Karpas-422 (cell line): ENCODE measurements at regions not wholly inside any gene's neighbourhood (a gene's known extent, or its start where the extent isn't known, plus 50 kb on each side); places are given as distances from the start of the nearest gene placed in this dataset.

ENCODE experiments used
- DNase-seq: peaks from one replicate; pipeline ENCODE4 v3.0.0-alpha.2; 2015
- H2AFZ ChIP-seq: fragments of 200-600 bp; sonication (generic); 2 replicates; pipeline ENCODE4 v1.6.1; 2014; ENCODE audit warnings: antibody characterized with exemption, low read length, mixed read lengths
- H3K27ac ChIP-seq: fragments of 200-600 bp; sonication (generic); 2 replicates; pipeline ENCODE4 v1.5.1; 2014; ENCODE audit warnings: mild to moderate bottlenecking, low read length, moderate library complexity
- H3K27me3 ChIP-seq: fragments of 200-600 bp; sonication (generic); 2 replicates; pipeline ENCODE4 v1.6.1; 2014; ENCODE audit warnings: low read length, mixed read lengths
- H3K36me3 ChIP-seq: fragments of 200-600 bp; sonication (generic); 2 replicates; pipeline ENCODE4 v1.6.1; 2014; ENCODE audit warnings: low read length, mixed read lengths; ENCODE audit not compliant: insufficient read depth
- H3K4me1 ChIP-seq: fragments of 200-600 bp; sonication (generic); 2 replicates; pipeline ENCODE4 v1.6.1; 2014; ENCODE audit warnings: mild to moderate bottlenecking, low read length, mixed read lengths
- H3K4me2 ChIP-seq: fragments of 200-600 bp; sonication (generic); 2 replicates; pipeline ENCODE4 v1.6.1; 2014; ENCODE audit warnings: low read length, low read depth, mild to moderate bottlenecking; ENCODE audit not compliant: poor library complexity, severe bottlenecking
- H3K4me3 ChIP-seq: fragments of 200-600 bp; sonication (generic); 2 replicates; pipeline ENCODE4 v1.5.1; 2014; ENCODE audit warnings: mild to moderate bottlenecking, antibody characterized with exemption, low read length, mixed read lengths
- H3K79me2 ChIP-seq: fragments of 200-600 bp; sonication (generic); 2 replicates; pipeline ENCODE4 v1.6.1; 2014; ENCODE audit warnings: mild to moderate bottlenecking, low read length, mixed read lengths
- H3K9ac ChIP-seq: fragments of 200-600 bp; sonication (generic); 2 replicates; pipeline ENCODE4 v1.6.0; 2014; ENCODE audit warnings: low read length
- H3K9me2 ChIP-seq: fragments of 200-600 bp; sonication (generic), shearing (Covaris generic); replicated peaks from 2 replicates; pipeline ENCODE4 v1.6.0; 2014; ENCODE audit warnings: mild to moderate bottlenecking, low read length, moderate library complexity; ENCODE audit not compliant: insufficient read depth
- H3K9me3 ChIP-seq: fragments of 300-700, 200-600 bp; sonication (generic); 2 replicates; pipeline ENCODE4 v1.6.1; 2014; ENCODE audit warnings: low read length, mixed read lengths
- H4K20me1 ChIP-seq: fragments of 200-600 bp; sonication (generic); 2 replicates; pipeline ENCODE4 v1.6.1; 2014; ENCODE audit warnings: mild to moderate bottlenecking, antibody characterized with exemption, low read length, low read depth; ENCODE audit not compliant: insufficient read depth

- H3K4me3 ChIP-seq = no peak overlapping the region
- H2AFZ ChIP-seq = no peak overlapping the region
- no peaks in the 10 kb centered on the region for H4K20me1 ChIP-seq
- H3K79me2 ChIP-seq = no peaks in the 10 kb centered on the region
- no peaks in the 10 kb centered on the region for H3K9me2 ChIP-seq
- H3K9ac ChIP-seq = no peak overlapping the region
- no peak for DNase-seq
- 0 out of 2 replicates have a peak, but pooled peaks cover 3% of the 10 kb centered on the region for H3K9me3 ChIP-seq
- H3K4me2 ChIP-seq = no peak overlapping the region
- no peaks in the 10 kb centered on the region for H3K36me3 ChIP-seq
- H3K27me3 ChIP-seq = no peaks in the 10 kb centered on the region
- no peak overlapping the region for H3K27ac ChIP-seq
- no peaks in the 10 kb centered on the region for H3K4me1 ChIP-seq
Observed at GRCh38 chrX:25083661-25084060, 67.9 kb upstream of the ARX start.

GRCh38 chrX:25079020-25079419 lies 63.3 kb upstream of the ARX start:
- no peaks in the 10 kb centered on the region for H4K20me1 ChIP-seq
- H3K9me3 ChIP-seq = no peaks in the 10 kb centered on the region
- DNase-seq = no peak
- no peaks in the 10 kb centered on the region for H3K9me2 ChIP-seq
- no peaks in the 10 kb centered on the region for H3K4me1 ChIP-seq
- H3K27me3 ChIP-seq = no peaks in the 10 kb centered on the region
- no peak overlapping the region for H3K4me3 ChIP-seq
- H3K36me3 ChIP-seq = no peaks in the 10 kb centered on the region
- no peak overlapping the region for H2AFZ ChIP-seq
- H3K9ac ChIP-seq = no peak overlapping the region
- H3K27ac ChIP-seq = no peak overlapping the region
- H3K79me2 ChIP-seq = no peaks in the 10 kb centered on the region
- H3K4me2 ChIP-seq = no peak overlapping the region

- Histone ChIP-seq H3K9ac (no peak overlapping the region), H3K4me3 (no peak overlapping the region), H3K79me2 (no peaks in the 10 kb centered on the region), H3K9me2 (no peaks in the 10 kb centered on the region), H3K4me2 (no peak overlapping the region), H3K27ac (no peak overlapping the region), H3K27me3 (no peaks in the 10 kb centered on the region), H2AFZ (no peak overlapping the region), H3K9me3 (no peaks in the 10 kb centered on the region), H3K4me1 (no peaks in the 10 kb centered on the region), H4K20me1 (no peaks in the 10 kb centered on the region), H3K36me3 (no peaks in the 10 kb centered on the region)
- no peak for DNase-seq
Observed at GRCh38 chrX:25076941-25077500, 61.3 kb upstream of the ARX start.

GRCh38 chrX:25072247-25072646 lies 56.5 kb upstream of the ARX start:
- H3K27ac ChIP-seq = no peak overlapping the region
- no peaks in the 10 kb centered on the region for H3K27me3 ChIP-seq
- H3K9me3 ChIP-seq = no peaks in the 10 kb centered on the region
- H2AFZ ChIP-seq = no peak overlapping the region
- no peaks in the 10 kb centered on the region for H4K20me1 ChIP-seq
- H3K4me1 ChIP-seq = no peaks in the 10 kb centered on the region
- H3K4me3 ChIP-seq = no peak overlapping the region
- no peaks in the 10 kb centered on the region for H3K9me2 ChIP-seq
- no peaks in the 10 kb centered on the region for H3K79me2 ChIP-seq
- no peak overlapping the region for H3K9ac ChIP-seq
- H3K4me2 ChIP-seq = no peak overlapping the region
- H3K36me3 ChIP-seq = no peaks in the 10 kb centered on the region
- no peak for DNase-seq

- Histone ChIP-seq H3K79me2 (no peaks in the 10 kb centered on the region), H3K27ac (no peak overlapping the region), H3K9ac (no peak overlapping the region), H3K4me2 (no peak overlapping the region), H3K27me3 (no peaks in the 10 kb centered on the region), H2AFZ (no peak overlapping the region), H3K4me3 (no peak overlapping the region), H3K4me1 (no peaks in the 10 kb centered on the region), H4K20me1 (no peaks in the 10 kb centered on the region), H3K36me3 (no peaks in the 10 kb centered on the region), H3K9me2 (no peaks in the 10 kb centered on the region), H3K9me3 (no peaks in the 10 kb centered on the region)
- DNase-seq = no peak
Observed at GRCh38 chrX:25070038-25070437, 54.3 kb upstream of the ARX start.

GRCh38 chrX:25069209-25069608 lies 53.4 kb upstream of the ARX start:
- no peaks in the 10 kb centered on the region for H4K20me1 ChIP-seq
- H3K9me2 ChIP-seq = no peaks in the 10 kb centered on the region
- no peak overlapping the region for H2AFZ ChIP-seq
- no peaks in the 10 kb centered on the region for H3K9me3 ChIP-seq
- H3K9ac ChIP-seq = no peak overlapping the region
- H3K4me1 ChIP-seq = no peaks in the 10 kb centered on the region
- no peaks in the 10 kb centered on the region for H3K27me3 ChIP-seq
- H3K4me3 ChIP-seq = no peak overlapping the region
- no peak overlapping the region for H3K27ac ChIP-seq
- no peak for DNase-seq
- H3K36me3 ChIP-seq = no peaks in the 10 kb centered on the region
- H3K79me2 ChIP-seq = no peaks in the 10 kb centered on the region
- no peak overlapping the region for H3K4me2 ChIP-seq

GRCh38 chrX:25068340-25068739 lies 52.6 kb upstream of the ARX start:
- H3K79me2 ChIP-seq = no peaks in the 10 kb centered on the region
- no peak overlapping the region for H2AFZ ChIP-seq
- no peak for DNase-seq
- no peaks in the 10 kb centered on the region for H3K9me3 ChIP-seq
- no peak overlapping the region for H3K4me3 ChIP-seq
- no peaks in the 10 kb centered on the region for H4K20me1 ChIP-seq
- no peak overlapping the region for H3K27ac ChIP-seq
- H3K36me3 ChIP-seq = no peaks in the 10 kb centered on the region
- H3K4me2 ChIP-seq = no peak overlapping the region
- no peaks in the 10 kb centered on the region for H3K27me3 ChIP-seq
- H3K4me1 ChIP-seq = no peaks in the 10 kb centered on the region
- H3K9ac ChIP-seq = no peak overlapping the region
- H3K9me2 ChIP-seq = no peaks in the 10 kb centered on the region

- DNase-seq = no peak
- Histone ChIP-seq H3K27me3 (no peaks in the 10 kb centered on the region), H3K27ac (no peak overlapping the region), H3K9ac (no peak overlapping the region), H3K36me3 (no peaks in the 10 kb centered on the region), H3K9me2 (no peaks in the 10 kb centered on the region), H3K4me3 (no peak overlapping the region), H2AFZ (no peak overlapping the region), H3K79me2 (no peaks in the 10 kb centered on the region), H4K20me1 (no peaks in the 10 kb centered on the region), H3K4me1 (no peaks in the 10 kb centered on the region), H3K4me2 (no peak overlapping the region), H3K9me3 (no peaks in the 10 kb centered on the region)
Observed at GRCh38 chrX:25067271-25068172, 51.8 kb upstream of the ARX start.
